IPS-NIHi7 (cell line): ENCODE measurements at regions not wholly inside any gene's neighbourhood (a gene's known extent, or its start where the extent isn't known, plus 50 kb on each side); places are given as distances from the start of the nearest gene placed in this dataset.
"Not testable (repeated sequence)": the region's sequence is repeated elsewhere in the genome, so short reads cannot be mapped to it uniquely, and the experiment has no call there.

Experiments used
- DNase-seq: peaks from one replicate; pipeline ENCODE4 v3.0.0; 2012; ENCODE audit warnings: mixed read lengths; ENCODE audit errors: extremely low spot score

DNA sequence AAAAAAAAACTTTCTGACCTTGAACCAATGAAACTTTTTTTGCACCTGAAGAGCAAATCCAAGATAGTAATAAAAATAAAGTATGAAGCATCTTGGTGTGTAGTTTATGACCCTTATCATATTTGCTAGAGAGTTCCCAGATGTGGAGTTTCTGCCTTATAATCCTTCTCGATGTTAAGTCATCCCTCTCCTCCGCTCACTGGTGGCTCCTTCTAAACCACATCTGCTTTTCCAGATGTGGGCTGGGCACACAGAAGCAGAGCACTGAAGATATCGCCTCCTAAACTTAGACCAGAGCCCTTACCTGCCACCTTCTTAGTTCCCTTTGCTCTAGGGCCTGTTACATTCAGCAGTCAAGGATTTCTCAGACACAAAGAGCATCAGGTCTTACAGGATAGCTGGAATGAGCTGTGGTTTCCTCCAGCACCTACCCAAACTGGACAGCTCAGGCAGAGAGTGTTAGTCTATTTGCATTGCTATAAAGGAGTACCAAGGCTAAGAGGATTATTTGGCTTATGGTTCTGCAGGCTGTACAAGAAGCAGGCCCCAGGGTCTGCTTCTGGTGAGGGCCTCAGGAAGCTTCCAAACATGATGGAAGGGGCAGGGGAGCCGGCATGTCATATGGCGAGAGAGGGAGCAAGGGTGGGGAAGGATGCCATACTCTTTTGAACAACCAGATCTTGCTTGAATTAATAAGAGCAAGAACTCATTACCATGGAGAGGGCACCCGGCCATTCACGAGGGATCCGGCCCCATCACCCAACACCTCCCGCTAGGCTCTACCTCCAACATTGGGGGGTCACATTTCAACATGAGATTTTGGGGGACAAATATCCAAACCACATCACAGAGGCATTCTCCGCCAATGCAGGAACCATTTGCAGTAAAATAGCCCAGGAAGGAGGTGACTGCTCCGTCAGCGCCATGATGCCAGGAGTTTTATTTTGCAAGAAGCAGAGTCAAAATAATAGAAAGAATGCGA lies 75.6 kb upstream of the HELT start:
- DNase-seq = no peak

DNA sequence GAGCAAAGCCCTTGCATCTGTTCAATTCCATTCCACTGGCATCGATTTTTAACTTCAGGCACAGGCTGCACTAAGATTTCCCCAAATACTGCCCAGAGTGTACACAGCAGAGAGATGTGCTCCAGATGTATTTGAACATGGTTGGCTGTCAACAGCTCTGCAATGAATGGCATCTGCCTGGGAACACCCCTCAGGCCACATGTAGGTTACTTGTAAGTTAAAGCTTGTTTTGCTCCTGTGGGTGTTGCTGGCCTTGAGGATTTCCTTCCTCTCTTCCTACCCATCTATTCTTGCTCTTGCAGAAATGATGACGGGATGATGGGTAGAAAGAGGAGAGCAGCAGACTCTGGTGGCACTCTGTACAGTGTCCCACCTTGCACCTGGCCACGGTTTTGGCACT lies 69.3 kb upstream of the HELT start:
- no peak for DNase-seq

DNA sequence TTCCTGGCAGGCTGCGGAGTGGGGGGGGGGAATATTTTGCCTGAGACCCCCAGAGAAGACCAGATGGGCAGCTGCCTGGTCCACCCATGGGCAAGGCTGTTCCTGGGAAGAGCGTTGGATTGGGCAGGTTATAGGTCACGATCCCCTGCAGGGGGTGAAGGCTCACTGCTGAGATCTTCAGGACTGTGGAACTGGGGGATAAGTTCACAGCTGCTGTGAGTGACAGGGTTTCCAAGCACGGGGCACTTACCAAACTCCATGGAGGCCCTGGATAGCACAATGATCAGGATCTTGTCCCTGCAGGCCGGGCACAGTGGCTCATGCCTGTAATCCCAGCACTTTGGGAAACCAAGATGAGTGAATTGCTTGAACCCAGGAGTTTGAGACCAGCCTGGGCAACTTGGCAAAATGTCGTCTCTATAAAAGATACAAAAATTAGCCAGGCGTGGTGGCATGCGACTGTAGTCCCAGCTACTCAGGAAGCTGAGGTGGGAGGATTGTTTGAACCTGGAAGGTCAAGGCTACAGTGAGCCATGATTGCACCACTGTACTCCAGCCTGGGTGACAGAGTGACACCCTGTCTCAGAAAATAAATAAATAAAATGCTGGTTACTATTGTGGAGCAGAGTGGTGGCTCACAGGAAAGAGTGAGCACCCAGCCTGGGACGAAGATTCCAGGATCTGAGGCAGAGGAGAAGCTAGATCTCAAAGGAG lies 68.0 kb upstream of the HELT start:
- DNase-seq = no peak

DNA sequence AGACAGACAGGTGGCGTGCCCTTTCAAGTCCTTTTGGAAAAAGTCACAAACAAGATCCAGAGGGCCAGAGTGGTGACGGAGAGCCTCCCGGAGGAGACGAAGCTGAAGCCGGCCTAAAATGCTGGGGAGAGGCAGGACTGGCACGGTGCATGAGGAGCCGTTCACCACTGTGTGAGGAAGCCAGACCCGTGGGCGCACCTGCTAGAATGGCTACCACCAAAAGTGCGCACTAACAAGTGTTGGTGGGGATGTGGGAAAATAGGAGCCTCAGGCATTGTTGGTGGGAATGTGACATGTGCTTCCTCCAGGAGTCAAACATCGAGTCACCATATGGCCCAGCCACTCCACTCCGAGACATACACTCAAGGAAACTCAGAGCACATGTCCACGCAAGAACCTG lies 67.4 kb upstream of the HELT start:
- DNase-seq = no peak

DNA sequence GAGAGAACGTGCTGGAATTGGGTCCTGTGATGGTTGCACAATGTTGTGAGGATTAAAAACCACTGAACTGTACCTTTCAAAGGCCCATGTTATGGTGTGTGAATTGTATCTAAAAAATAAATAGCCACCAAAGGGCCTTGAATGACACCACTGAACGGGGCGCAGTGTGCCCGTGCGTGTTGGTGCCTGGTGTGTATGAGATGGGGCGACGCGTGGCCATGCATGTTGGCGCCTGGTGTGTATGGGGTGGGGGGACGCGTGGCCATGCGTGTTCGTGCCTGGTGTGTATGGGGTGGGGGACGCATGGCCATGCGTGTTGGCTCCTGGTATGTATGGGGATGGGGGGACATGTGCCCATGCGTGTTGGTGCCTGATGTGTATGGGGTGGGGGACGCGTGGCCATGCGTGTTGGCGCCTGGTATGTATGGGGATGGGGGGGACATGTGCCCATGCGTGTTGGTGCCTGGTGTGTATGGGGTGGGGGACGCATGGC lies 66.6 kb upstream of the HELT start:
- DNase-seq = no peak

DNA sequence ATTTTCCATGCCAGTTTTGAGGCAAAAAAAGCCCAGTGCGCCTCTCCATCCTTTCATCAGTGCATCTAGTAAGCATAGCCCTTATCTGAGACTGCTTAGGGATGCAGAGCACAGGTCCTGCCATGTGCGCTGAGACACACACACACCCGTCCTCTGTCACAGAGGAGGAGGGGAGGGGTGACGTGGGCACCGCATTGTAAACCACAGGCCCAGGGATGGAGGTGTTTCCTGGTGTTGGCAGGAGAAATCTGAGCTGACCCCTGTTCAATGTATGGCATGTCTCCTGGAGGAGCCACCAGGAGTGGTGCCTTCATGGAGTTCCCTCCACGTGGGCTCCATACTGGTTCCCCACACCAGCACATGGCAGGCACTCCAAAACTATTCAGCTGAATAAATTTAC lies 65.8 kb upstream of the HELT start:
- DNase-seq = no peak

DNA sequence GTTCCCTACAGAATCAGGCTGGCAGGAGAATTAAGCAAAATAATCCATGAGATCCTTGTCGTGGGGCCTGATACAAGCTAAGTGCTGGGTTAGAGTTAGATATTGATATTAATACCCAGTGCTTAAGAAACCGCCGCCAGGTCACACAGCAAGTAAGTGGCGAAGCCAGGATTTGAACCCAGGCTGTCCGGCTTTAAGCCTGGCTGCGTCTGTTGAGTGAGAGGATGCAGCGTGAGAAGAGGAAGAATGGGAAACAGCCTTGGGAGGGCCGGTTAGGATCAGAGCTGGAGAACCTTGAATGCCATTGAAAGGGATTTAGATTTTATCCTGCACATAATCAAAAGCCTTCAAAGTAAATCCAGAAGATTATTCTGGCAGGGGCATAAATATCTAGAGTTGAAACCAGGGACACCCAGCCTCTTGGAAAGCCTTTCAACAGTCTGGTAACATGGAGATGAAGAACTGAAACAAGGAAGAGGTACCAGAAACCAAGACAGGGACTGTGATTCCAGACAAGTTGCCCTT lies 64.8 kb upstream of the HELT start:
- DNase-seq = no peak

DNA sequence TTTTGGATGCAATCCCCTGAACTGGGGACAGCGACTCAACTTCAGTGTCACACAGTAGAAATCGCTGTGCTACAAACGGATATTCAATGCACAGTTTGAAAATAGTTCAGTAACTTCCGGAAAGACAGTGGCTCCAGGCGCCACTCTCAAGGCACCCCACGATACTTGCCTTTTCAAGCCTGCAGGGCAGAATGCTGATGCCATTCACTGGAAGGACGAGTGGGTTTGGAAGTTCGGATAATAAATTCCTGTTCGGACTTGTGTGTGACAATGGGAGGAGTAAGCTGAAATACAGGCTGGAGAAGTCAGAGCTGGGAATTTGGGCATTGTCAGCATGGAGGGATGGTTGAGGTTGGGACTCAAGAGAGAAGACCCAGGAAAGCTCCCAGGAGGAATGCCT lies 64.3 kb upstream of the HELT start:
- DNase-seq = no peak

DNA sequence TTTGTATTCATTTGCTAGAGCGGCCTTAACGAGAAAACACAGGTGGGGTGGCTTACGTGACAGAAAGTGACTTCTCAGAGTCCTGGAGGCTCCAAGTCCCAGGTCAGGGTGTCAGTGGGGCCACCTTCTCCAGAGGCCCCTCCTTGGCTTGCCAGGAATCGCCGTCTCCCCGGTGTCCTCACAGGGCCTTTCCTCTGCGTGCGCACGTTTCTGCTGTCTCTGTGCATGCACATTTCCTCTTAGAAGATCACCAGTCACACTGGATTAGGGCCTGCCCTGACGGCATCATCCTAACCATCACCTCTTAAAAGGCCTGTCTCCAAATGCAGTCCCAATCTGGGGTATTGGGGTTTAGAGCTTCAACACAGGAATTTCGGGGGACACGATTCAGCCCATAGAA lies 63.8 kb upstream of the HELT start:
- no peak for DNase-seq

DNA sequence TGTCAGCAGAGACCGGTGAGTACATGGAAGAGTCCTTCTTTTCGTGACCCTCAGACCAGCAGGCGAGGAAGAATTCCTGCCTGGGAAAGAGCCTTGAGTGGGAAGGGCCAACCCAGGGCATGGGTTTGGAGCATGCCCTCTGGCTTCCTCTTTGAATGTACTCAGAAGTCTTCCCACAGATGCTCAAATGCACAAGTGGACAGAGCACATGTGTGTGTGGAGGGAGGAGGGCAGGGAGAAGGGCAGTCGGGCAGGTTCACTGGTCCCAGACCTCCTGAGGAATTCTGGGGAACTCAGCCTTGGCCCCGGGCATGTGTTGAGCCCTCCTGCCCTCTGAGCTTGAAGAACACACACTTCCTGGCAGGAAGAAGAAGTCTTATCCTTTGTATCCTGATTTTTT lies 63.2 kb upstream of the HELT start:
- DNase-seq = no peak

DNA sequence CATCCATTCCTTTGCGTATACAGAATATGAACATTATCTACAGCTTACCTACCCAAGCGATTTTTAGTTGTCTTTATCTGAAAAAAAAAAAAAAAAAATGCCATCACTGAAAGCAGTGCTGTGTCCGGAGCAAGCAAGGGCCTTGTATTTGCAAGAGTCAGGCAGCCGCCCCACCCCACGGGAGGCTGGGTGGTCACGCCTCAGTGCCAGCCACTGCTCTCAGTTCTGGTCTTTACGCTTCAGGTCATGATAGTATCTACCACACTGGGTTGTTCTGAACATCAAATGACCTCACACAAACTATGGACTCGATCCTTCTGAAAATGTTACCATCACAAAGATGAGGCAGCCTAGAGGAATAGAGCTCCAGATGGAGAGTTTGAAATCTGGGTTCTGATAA lies 62.7 kb upstream of the HELT start:
- no peak for DNase-seq

DNA sequence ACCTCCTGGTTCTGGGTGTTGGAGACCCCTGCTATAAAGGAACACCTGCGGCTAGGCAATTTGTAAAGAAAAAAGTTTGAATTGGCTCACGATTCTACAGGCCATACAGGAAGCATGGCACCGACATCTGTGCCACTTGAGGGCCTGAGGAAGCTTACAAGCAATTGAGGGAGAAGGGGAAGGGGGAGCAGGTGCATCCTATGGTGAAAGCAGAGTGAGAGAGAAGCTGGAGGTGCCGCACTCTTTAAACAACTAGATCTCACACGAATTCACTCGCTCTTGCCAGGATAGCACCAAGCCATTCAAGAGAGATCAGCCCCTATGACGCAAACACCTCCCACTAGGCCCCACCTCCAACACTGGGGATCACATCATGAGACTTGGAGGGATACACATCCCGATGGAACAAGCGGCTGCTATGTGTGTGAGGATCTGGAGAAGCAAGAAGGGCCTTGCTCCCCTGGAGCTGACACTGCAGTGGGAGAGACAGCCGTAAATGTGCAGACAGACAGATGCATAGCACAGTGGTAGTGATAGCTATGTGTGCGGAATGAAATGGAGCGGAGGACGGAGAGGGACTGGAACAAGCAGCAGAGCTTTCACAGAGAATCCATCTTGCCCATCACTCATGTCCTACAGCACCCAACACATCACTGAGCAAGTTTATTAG lies 60.7 kb upstream of the HELT start:
- DNase-seq = no peak

DNA sequence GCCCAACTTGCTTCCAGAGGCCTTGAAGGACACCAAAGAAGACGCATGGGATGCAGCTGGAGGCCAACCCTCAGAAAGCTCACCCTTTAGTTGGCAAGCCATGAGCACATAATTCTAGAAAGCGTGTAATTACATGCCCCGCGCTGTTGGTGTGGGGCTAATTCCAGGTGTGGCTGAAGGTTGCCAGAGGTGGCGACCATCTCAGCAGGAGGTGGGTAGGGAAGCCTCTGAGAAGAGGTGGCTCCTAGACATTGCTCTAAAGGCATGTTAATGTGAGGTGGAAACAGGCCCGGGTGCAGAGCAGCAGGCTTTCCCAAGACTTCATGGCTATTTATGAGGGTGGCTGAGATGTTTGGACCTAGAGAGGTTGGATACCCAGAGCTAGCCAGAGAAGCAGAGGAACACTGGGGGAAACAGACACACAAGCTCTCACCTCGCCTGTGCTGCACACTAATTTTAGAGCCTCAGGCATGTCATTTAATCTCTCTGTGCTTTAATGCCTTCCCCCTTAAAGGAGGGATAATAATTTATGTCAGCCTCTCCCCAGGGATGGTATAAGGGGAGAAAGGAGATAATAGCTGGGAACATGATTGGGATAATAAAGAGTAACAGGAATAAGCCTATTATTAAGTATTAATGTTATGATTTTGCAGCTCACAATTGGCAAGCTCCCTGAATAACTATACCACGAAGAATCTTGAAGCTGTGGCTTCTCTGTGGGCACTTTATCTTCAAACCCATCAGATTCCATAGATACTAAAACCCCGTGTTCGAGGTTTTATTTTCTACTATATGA lies 60.0 kb upstream of the HELT start:
- no peak for DNase-seq

DNA sequence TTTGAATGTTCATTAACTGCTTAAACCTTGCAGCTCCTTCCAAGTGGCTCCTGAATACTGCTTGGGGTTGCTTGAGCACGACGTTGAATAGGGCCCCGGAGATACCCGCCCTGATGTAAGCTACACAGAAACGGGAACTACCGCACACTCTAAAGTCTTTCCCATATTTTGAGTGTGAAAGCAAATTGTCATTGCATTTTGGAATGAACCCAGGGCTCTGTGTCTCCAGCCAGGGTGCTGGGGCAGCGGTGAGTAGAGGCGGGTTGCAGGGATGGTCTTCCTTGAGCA lies 59.4 kb upstream of the HELT start:
- DNase-seq = no peak

DNA sequence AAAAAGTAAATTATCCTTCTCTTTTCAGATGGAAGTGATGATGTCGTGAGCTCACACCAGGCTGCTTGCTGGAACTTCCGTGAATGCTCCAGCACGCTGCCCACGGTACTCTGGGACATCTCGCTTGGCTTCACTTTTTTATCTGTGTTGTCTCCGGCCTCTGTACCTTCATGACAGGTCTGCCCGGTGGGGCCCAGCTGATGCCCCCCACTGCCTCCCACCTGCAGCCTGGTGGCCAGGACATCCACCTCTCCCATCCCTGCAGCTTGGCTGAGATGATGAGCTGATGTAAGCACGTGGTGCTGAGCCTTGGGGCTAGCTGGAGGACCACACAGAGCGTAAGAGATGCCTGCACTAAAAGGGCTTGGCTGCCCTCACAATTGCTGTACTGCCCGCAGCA lies 59.0 kb upstream of the HELT start:
- DNase-seq = no peak

DNA sequence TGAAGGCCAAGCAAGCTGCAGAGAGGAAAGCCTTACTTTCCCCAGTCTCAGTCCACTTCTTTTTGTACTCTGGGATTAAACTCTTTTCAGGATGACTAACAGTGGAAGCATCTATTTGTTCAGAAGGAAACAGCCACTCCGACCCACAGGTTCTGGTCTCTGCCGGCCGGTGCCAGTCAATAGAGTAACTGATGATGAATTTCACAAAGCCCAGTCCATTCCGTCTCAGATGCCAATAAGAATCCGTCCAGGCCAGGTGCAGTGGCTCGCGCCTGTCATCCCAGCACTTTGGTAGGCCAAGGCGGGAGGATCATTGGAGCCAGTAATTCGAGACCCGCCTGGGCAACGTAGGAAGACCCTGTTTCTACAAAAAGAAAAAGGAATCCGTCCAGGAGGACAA lies 58.5 kb upstream of the HELT start:
- DNase-seq = no peak

DNA sequence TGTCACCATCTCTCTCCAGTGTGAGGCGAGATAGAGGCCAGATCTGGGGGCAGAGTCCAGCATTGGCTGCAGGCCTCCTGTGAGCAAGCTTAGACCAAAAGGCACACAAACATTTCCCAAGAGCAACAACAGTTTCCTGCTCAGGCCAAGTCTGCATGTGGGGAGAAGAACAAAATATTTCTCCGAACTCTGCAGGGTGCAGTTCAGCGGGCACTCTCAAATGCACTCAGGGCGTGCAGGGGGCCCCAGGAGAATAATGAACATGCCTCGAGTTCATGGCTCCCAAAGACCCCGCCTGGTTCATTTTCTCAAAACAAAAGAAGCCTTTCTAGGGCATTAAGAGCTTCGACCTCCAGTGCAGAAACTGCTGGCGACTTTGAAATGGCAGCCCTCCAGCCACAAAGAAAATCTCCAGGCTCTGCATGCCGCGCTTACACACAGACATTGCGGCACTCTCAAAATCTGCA lies 57.8 kb upstream of the HELT start:
- no peak for DNase-seq

DNA sequence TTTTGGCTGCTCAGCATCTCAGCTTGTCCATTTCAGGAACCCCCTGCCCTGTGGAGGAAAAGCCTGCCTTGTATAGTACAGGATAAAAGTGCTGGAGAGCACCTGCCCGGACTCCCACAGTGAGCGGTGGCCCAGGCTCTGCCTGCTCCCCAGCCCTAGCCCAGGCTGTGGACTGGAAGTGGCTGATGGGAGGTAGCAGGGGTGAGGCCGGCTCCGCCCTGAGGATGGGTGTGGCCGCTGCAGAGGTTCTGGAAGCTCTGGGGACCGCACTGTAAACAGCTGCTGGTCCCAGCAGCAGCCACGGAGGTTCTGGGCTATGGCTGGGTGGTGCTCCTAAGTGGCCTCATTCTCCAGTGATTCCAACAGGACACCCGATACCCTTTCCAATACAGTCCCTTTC lies 56.6 kb upstream of the HELT start:
- peak; percentile 69 for DNase-seq

DNA sequence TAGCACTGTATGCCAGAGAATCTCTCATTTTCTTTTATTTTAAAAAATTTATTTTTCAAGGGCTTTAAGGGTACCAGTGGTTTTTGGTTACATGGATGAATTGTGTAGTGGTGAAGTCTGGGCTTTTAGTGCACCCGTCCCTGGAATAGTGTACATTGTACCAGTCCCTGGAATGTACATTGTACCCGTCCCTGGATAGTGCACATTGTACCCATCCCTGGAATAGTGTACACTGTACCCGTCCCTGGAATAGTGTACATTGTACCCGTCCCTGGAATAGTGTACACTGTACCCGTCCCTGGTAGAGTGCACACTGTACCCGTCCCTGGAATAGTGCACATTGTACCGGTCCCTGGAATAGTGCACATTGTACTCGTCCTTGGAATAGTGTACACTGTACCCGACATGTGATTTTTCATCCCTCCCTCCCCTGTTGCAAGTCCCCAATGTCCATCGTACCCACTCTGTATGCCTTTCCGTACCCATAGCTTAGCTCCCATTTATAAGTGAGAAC lies 56.1 kb upstream of the HELT start:
- no peak for DNase-seq

DNA sequence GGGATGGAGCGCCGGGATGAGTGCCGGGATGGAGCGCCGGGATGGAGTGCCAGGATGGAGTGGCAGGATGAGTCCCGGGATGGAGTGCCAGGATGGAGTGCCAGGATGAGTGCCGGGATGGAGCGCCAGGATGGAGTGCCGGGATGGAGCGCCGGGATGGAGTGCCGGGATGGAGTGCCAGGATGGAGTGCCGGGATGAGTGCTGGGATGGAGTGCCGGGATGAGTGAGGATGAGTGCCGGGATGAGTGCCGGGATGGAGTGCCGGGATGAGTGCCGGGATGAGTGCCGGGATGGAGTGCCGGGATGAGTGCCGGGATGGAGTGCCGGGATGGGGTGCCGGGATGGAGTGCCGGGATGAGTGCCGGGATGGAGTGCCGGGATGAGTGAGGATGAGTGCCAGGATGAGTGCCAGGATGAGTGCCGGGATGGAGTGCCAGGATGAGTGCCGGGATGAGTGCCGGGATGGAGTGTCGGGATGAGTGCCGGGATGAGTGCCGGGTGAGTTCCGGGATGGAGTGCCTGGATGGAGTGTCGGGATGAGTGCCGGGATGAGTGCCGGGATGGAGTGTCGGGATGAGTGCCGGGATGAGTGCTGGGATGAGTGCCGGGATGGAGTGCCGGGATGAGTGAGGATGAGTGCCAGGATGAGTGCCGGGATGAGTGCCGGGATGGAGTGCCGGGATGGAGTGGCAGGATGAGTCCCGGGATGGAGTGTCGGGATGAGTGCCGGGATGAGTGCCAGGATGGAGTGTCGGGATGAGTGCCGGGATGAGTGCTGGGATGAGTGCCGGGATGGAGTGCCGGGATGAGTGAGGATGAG lies 52.9 kb upstream of the HELT start:
- not testable (repeated sequence) for DNase-seq
